ENCODE measurements at regions not wholly inside any gene's neighbourhood (a gene's known extent, or its start where the extent isn't known, plus 50 kb on each side); places are given as distances from the start of the nearest gene placed in this dataset.

DNA sequence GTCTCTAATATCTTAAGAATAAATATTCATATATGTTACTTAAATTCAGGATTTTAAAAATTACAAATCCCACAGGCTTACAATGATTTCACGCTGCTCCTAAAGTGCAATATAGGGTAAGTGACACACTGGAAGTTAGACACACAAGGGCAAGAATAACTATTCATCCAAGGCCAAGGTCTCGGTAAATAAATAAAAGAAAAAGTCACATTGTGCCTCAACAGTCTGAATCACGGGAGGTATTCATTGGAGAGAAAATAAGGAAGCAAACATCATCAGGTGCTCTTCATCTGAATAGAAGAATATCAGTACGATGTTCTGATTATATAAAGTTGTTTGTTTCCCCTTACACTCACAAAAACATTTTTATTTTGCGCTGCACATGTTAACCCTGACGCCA lies 820.2 kb downstream of the TRIB2 start:
- TF ChIP-seq, protein P1, sequence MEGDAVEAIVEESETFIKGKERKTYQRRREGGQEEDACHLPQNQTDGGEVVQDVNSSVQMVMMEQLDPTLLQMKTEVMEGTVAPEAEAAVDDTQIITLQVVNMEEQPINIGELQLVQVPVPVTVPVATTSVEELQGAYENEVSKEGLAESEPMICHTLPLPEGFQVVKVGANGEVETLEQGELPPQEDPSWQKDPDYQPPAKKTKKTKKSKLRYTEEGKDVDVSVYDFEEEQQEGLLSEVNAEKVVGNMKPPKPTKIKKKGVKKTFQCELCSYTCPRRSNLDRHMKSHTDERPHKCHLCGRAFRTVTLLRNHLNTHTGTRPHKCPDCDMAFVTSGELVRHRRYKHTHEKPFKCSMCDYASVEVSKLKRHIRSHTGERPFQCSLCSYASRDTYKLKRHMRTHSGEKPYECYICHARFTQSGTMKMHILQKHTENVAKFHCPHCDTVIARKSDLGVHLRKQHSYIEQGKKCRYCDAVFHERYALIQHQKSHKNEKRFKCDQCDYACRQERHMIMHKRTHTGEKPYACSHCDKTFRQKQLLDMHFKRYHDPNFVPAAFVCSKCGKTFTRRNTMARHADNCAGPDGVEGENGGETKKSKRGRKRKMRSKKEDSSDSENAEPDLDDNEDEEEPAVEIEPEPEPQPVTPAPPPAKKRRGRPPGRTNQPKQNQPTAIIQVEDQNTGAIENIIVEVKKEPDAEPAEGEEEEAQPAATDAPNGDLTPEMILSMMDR (IDR thresholded peaks at IDR 0.05; ENCODE audit: low read depth, low read length): no peak
- TF ChIP-seq EZH2phosphoT487 (IDR thresholded peaks at IDR 0.05; ENCODE audit: low read depth): no peak

Data from OCI-LY3 (cell line).